ENCODE measurements at regions not wholly inside any gene's neighbourhood (a gene's known extent, or its start where the extent isn't known, plus 50 kb on each side); places are given as distances from the start of the nearest gene placed in this dataset.

GRCh38 chr10:29041616-29042015, 247.3 kb upstream of the LYZL1 start:
- no TSS peak for BruUV-seq (replicated peaks)
- CTCF ChIA-PET, result no interaction called here

GRCh38 chr10:29048506-29048905, 240.4 kb upstream of the LYZL1 start:
- TF ChIP-seq POLR2A (IDR thresholded peaks at IDR 0.05; ENCODE audit: borderline replicate concordance, extremely low read depth, insufficient read depth, insufficient read length), result no peak
- no peak for TF ChIP-seq ATF3 (IDR thresholded peaks at IDR 0.05)
- no peak for TF ChIP-seq CBX3 (IDR thresholded peaks at IDR 0.05; ENCODE audit: low read depth)
- TF ChIP-seq RAD21 (IDR thresholded peaks at IDR 0.05; ENCODE audit: low read depth), result no peak
- TF ChIP-seq EZH2 (IDR thresholded peaks at IDR 0.05), result no peak
- no peak for TF ChIP-seq EZH2phosphoT487 (IDR thresholded peaks at IDR 0.05; ENCODE audit: borderline replicate concordance)
- TF ChIP-seq FOSL1 (IDR thresholded peaks at IDR 0.05; ENCODE audit: low read depth), result no peak
- no peak for TF ChIP-seq ELF1 (IDR thresholded peaks at IDR 0.05; ENCODE audit: borderline replicate concordance, low read depth)
- no peak for TF ChIP-seq POLR2AphosphoS5 (IDR thresholded peaks at IDR 0.05; ENCODE audit: low read depth, low read length)
- no peak for TF ChIP-seq SRF (IDR thresholded peaks at IDR 0.05; ENCODE audit: low read depth)
- no peak overlapping the region for H3K9ac ChIP-seq (ENCODE audit: low read length)
- CTCF ChIA-PET, result interaction anchor here (1.3 kb wide), 1 partner anchor 57 kb away, joined by 3 read pairs; no protein-coding TSS in a partner anchor
- H3K9me3 ChIP-seq (ENCODE audit: control insufficient read depth in 1 of 2, insufficient read depth in 1 of 2, low read depth in 1 of 2, low read length in 2 of 2), result no peaks in the 10 kb centered on the region
- no peak overlapping the region for H3K4me2 ChIP-seq (ENCODE audit: low read length)
- H3K79me2 ChIP-seq (ENCODE audit: insufficient read depth, low read length), result no peaks in the 10 kb centered on the region
- H2AFZ ChIP-seq (ENCODE audit: low read depth, low read length, poor library complexity, severe bottlenecking), result no peak overlapping the region
- ATAC-seq (no peak), DNase-seq (ENCODE audit: low read depth, low spot score) (no peak)
- no peaks in the 10 kb centered on the region; the same call in 1 of the 2 replicates for H3K27me3 ChIP-seq (ENCODE audit: insufficient read depth, low read length)
- no peaks in the 10 kb centered on the region for H3K36me3 ChIP-seq (ENCODE audit: control insufficient read depth in 1 of 2, insufficient read depth in 2 of 2, low read length in 2 of 2)
- no peaks in the 10 kb centered on the region for H3K4me1 ChIP-seq (ENCODE audit: control insufficient read depth in 1 of 2, insufficient read depth in 2 of 2, low read length in 2 of 2)
- intact Hi-C loops (cut with micrococcal nuclease), result no loop called here
- POLR2A ChIA-PET, result no interaction called here
- H3K27ac ChIP-seq (ENCODE audit: low read depth, low read length), result no peak overlapping the region
- no peaks in the 10 kb centered on the region for H3K9me2 ChIP-seq (ENCODE audit: insufficient read depth)
- H3K4me3 ChIP-seq (replicated peaks in 1 of 2; ENCODE audit: low read depth in 1 of 2, low read length in 2 of 2), result no peak overlapping the region
- RAD21 ChIA-PET (ENCODE audit: low non-redundant PET in 1 of 2, low total read pairs in 2 of 2, uncharacterized antibody in 2 of 2, unreplicated experiment in 2 of 2), result no interaction called here
- no TSS peak for BruUV-seq (replicated peaks)
- H4K20me1 ChIP-seq (ENCODE audit: insufficient read depth), result no peaks in the 10 kb centered on the region

More at GRCh38 chr10:29041616-29042015, 247.3 kb upstream of the LYZL1 start:
- Histone ChIP-seq H2AFZ (ENCODE audit: low read depth, low read length, poor library complexity, severe bottlenecking) (no peak overlapping the region), H3K36me3 (ENCODE audit: control insufficient read depth in 1 of 2, insufficient read depth in 2 of 2, low read length in 2 of 2) (no peaks in the 10 kb centered on the region), H3K4me1 (ENCODE audit: control insufficient read depth in 1 of 2, insufficient read depth in 2 of 2, low read length in 2 of 2) (no peaks in the 10 kb centered on the region), H3K4me3 (replicated peaks in 1 of 2; ENCODE audit: low read depth in 1 of 2, low read length in 2 of 2) (no peak overlapping the region), H3K79me2 (ENCODE audit: insufficient read depth, low read length) (no peaks in the 10 kb centered on the region), H3K27me3 (ENCODE audit: insufficient read depth, low read length) (no peaks in the 10 kb centered on the region), H3K9me2 (ENCODE audit: insufficient read depth) (no peaks in the 10 kb centered on the region), H3K27ac (ENCODE audit: low read depth, low read length) (no peak overlapping the region), H3K4me2 (ENCODE audit: low read length) (no peak overlapping the region), H4K20me1 (ENCODE audit: insufficient read depth) (no peaks in the 10 kb centered on the region), H3K9ac (ENCODE audit: low read length) (no peak overlapping the region), H3K9me3 (ENCODE audit: control insufficient read depth in 1 of 2, insufficient read depth in 1 of 2, low read depth in 1 of 2, low read length in 2 of 2) (no peaks in the 10 kb centered on the region)
- no peak for TF ChIP-seq SP1 (IDR thresholded peaks at IDR 0.05; ENCODE audit: low read depth)
- TF ChIP-seq FOSL1 (IDR thresholded peaks at IDR 0.05; ENCODE audit: low read depth), result no peak
- TF ChIP-seq EZH2 (IDR thresholded peaks at IDR 0.05), result no peak
- TF ChIP-seq CEBPB (IDR thresholded peaks at IDR 0.05; ENCODE audit: low read depth), result no peak
- no peak for TF ChIP-seq ATF3 (IDR thresholded peaks at IDR 0.05)
- DNase-seq (ENCODE audit: low read depth, low spot score) (no peak), ATAC-seq (no peak)
- intact Hi-C loops (cut with micrococcal nuclease), result no loop called here
- ChIA-PET POLR2A (no interaction called here), RAD21 (ENCODE audit: low non-redundant PET in 1 of 2, low total read pairs in 2 of 2, uncharacterized antibody in 2 of 2, unreplicated experiment in 2 of 2) (no interaction called here)

All from HCT116 (cell line).